CD4-positive, alpha-beta T cell treated with Interleukin-17A for 1 hour (primary cell): ENCODE measurements at regions not wholly inside any gene's neighbourhood (a gene's known extent, or its start where the extent isn't known, plus 50 kb on each side); places are given as distances from the start of the nearest gene placed in this dataset.

Experiments
- DNase-seq: peaks from one replicate; pipeline ENCODE4 v3.0.0-alpha.2; 2020

DNA sequence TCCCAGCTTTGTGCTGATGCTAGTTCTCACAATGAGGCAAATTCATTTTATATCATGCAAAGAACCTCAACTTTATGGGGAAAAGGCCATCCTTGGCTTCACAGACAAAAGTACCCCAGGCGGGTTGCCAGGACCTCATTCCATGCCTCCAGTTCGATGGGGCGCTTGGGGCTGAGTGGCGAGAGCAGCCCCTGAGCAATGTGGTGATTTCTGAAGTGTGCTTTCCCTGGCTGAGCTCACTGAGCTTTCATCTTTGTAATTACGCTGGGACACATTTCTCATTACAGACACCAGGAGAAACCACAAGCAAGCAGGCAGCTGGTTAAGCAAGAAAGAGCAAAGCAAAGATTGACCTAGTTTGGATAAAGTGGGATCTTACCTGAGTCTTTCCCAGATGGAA, 301.5 kb upstream of the CDH4 start:
- DNase-seq = no peak

DNA sequence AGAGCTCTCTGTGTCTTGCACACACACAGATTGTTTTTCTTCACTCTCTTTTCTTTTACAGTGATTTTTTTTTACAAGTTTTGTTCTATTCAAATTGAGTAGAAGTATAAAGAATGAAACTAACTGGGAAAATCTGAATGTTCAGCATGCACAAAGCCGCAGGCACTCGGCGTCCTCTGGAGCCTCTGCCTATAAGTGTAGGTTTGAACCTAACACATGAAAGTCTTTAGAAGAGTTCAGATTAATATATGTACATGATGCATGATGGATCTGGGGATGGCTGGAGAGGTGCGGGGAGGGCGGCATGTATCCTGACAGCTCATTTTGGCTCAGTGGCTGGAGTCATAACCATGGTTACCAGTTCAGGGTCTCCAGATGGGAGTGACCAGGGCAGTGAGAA, 301.1 kb upstream of the CDH4 start:
- DNase-seq = no peak

GRCh38 chr20:60952861-60953260, 299.2 kb upstream of the CDH4 start:
- no peak for DNase-seq

GRCh38 chr20:60953321-60953720, 298.7 kb upstream of the CDH4 start:
- no peak for DNase-seq

GRCh38 chr20:60955706-60956105, 296.4 kb upstream of the CDH4 start:
- DNase-seq = no peak

DNA sequence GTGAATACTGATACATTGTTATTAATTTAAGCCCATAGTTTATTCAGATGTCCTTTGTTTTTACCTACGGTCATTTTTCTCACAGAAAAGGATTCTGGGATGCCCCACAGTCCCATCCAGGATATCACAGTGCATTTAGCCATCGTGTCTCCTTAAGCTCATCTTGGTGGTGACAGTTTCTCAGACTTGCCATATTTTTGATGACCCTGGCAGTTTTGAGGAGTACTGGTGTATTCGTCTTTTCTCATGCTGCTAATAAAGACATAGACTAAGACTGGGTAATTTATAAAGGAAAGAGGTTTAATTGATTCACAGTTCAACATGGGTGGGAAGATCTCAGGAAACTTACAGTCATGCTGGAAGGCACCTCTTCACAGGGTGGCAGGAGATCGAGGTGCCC, 295.9 kb upstream of the CDH4 start:
- no peak for DNase-seq

- no peak for DNase-seq
Measured at GRCh38 chr20:60957621-60958020, 294.4 kb upstream of the CDH4 start.

GRCh38 chr20:60959971-60960370, 292.1 kb upstream of the CDH4 start:
- no peak for DNase-seq

DNA sequence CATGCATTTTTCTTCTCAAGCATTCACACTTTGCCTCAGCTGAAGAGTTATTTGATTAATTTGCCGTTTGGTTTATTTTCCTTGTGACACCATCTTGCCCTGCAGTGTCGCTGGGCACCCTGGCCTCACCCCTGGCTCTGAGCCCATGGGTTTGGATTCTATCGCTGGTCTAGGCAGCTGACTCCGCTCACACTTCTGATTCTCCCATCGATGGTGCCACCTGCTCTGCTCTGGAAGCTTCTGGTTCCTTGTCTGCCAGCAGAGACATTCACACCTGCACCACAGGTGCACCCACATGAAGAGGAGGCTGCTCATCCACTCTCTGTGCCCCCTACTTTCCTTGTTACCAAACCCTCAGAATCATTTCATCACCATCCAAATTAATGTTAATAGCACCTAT, 291.6 kb upstream of the CDH4 start:
- no peak for DNase-seq

GRCh38 chr20:60961551-60961950, 290.5 kb upstream of the CDH4 start:
- no peak for DNase-seq

DNA sequence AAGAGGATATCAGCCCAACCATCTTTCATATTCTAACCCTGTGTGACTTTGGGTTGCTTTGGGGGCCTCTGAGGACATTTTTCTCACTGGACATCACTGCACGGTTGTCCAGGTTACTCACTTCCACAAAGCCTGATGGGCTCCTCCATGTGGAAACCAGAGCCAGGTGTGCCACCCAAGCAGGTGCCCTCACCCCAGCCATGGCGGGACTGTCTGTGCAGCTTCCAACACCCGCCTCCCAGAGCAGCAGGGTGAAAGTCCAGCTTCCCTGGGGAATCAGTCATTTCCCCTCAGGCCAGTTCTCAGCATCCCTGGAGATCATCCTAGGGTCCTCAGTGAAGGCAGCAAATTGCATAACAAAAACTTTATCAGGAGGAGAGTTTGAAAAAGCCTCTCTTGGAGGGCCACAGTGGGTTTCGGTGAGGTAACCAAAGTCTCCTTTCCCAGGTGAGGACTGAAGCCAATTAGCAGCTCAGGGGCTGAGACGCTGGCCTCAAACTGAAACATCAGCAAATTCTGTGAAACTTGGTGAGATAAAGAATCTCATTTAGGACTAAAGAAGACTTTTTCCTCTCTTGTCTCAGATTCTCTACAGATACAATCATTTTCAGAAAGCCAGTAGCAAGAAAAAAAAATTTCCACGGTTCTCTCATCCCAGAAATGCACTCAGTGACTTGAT, 289.6 kb upstream of the CDH4 start:
- DNase-seq = no peak

GRCh38 chr20:60963146-60963545, 288.9 kb upstream of the CDH4 start:
- no peak for DNase-seq

DNA sequence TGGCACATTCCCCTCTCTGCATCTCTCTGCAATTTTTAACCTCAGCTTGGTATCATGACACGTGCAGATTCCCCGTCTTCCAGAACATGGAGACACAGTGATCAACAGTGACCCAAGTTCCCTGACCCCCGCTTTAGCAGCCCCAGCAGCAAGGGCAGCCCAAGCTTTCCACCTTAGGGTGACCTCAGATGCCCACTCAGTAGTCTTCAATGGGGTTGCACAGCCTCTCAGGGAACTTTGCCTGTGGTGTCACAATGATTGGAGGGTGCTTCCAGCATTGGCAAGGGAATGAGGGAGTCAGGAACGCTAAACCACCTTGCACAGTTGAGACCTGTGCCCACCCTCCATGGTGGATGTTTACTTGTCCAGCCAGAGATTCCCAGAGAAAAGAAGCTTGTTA, 287.1 kb upstream of the CDH4 start:
- DNase-seq = no peak

DNA sequence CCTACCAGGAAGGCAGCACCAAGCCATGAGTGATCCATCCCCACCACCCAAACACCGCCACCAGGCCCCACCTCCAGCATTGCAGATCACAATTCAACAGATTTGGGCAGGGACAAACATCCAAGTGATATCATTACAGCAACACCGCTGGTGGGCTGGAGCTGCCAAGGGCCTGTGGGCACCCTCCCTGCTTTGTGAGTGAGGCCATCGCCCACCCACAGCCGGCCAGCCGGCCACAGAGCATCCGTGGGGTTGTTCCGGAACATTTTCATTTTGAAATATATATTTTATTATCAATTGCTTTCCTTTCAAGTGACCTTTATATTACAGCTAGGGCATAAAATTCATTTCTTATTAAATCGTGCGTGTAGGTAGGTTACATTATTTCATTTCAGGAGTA, 286.0 kb upstream of the CDH4 start:
- no peak for DNase-seq

- no peak for DNase-seq
Measured at GRCh38 chr20:60966766-60967165, 285.3 kb upstream of the CDH4 start.

DNA sequence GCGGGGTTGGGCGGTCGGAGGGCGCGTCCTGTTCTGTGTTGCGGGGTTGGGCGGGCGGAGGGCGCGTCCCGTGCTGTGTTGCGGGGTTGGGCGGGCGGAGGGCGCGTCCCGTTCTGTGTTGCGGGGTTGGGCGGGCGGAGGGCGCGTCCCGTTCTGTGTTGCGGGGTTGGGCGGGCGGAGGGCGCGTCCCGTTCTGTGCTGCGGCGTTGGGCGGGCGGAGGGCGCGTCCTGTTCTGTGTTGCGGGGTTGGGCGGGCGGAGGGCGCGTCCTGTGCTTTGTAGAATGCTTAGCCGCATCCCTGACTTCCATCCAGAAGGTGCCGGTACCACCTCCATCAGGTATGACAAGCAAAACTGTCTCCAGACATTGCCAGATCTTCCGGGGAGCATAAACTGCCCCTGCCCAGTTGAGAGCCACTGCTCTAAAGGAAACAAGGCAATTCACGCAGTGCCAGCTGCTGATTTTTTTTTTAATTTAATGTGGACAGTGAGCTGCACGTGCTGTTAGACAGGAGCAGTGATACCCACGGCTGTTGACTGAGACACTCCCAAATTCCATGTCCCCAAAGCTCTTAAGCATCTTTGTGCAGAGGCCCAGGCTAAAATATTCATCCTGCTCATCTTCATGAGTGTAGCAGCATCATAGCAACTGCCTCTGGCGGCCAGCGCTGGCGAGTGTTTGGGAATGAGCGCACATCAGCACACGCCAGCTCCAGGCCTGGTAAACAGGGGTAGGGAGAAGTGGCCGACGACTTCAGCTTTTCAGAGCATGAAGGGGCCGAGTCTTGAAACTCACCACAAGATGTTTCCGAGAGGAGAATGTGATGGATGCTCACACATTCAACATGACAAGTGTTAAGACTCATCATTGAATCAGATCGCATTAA, 284.4 kb upstream of the CDH4 start:
- DNase-seq = no peak

- no peak for DNase-seq
Measured at GRCh38 chr20:60968853-60969720, 283.0 kb upstream of the CDH4 start.

GRCh38 chr20:60970601-60971000, 281.5 kb upstream of the CDH4 start:
- DNase-seq = no peak

GRCh38 chr20:60974022-60974421, 278.0 kb upstream of the CDH4 start:
- no peak for DNase-seq

DNA sequence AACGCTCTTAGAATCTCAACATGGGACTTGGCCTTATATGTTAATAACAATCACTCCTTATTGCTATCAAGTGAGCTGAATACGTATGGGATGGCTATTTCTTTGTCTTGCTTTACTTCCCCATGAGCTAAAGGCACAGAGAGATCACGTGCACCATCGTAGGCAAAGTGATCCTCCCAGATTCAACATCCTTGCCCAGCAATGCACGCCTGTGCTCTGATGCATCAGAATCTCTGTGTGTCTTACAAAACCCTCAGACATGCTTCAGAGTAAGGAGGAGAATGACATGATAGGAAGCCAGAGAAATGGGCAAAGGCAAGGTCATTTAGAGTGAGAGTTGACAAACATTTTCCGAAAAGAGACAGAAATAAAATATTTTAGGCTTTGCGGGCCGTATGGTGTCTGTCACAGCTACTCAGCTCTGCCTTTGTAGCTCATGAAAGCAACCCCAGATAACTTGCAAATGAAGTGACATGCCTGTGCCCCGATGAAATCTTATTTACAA, 277.6 kb upstream of the CDH4 start:
- DNase-seq = no peak

- DNase-seq = no peak
Measured at GRCh38 chr20:60976139-60976538, 275.9 kb upstream of the CDH4 start.

DNA sequence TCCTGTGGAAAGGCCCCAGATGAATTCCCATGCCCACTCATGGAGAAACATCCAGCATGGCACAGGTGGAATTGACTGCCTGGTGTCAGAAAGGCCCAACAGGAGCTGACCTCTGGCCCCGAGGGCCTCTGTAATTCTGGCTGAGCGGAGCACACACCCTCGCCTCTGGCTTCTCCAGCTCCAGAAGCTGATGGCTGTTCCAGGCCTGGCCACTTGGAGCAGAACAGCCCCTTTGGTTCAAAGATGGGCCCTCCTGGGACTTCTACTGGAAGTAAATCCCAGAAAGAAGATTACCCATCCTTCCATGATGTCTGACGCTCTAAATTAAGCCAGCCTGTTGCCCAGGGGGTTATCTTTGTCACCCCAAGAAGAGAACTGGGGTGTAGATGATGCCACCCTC, 275.1 kb upstream of the CDH4 start:
- no peak for DNase-seq

DNA sequence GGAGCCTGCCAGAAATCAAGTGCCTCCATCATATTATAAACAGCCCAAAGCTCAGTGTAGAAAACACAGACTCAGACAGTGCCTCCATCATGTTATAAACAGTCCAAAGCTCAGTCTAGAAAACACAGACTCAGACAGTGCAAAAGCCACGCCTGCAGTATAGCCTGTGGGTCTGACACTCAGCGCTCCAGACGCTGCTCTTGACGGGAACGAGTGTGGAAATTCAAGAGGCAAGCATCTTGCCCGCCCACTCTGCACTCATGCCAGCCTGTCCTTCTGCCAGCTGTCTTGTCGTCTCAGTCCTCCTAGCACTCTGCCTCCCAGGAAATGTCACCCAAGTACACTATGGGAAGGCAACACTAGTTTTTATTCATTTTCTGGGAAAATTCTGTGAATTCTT, 274.2 kb upstream of the CDH4 start:
- no peak for DNase-seq
